ENCODE measurements at regions not wholly inside any gene's neighbourhood (a gene's known extent, or its start where the extent isn't known, plus 50 kb on each side); places are given as distances from the start of the nearest gene placed in this dataset.

DNA sequence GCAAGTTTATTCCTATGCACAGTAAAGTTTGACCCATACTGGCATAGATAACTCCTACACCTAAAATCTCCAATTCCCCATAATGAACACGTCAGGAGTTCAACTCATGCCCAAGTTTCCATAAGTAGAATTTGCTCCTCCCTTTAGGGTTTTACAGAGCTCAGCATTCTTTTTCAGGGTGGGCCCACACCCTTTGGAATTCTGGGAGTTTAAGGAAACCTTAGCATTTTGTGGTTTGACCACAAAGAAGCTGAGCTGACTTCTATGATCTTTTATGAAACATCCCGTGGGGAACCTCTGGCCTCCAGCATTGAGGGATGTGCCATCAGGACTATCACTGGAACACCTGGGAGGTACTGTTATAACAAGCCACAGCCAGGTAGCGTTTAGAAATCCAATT lies 220.6 kb upstream of the MAP3K1 start:
- DNase-seq (ENCODE audit: low read depth in 1 of 2, low spot score in 1 of 2), result no peak

DNA sequence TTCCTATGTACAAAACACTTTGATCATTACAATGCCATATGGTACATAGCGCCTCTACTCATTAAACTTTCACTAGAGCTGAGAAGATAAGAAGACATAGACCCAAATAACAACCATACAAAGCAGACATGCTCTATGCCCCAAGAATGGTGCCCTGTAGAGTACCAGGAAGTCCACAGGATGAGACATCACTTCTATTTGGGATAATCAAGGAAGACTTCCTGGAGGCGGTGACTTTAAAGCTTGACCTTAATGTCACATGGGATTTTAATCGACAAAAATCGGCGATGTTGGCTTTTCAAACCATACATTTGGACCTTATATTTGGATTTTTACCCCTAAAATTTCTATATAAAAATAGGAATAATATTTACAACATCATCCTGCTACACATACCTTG lies 224.3 kb upstream of the MAP3K1 start:
- DNase-seq (ENCODE audit: low read depth in 1 of 2, low spot score in 1 of 2), result no peak

DNA sequence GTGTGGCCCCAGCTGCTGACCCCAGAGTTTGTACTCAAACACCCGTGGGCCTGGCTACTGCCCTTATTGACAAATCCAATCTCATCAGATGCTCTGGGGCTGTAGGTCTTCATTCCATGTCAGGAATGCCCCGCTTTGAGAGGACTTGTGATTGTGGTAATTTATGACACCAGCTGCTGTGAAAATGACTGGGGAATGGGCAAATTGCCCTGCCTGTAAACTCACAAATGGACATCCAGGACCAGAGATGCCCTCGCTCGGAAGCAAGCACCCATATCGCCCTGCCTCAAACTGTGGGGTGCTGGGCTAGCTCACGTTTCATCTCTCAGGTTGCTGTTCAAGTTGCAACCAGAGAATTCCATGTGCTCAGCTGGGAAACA lies 225.9 kb upstream of the MAP3K1 start:
- no peak for DNase-seq (ENCODE audit: low read depth in 1 of 2, low spot score in 1 of 2)

DNA sequence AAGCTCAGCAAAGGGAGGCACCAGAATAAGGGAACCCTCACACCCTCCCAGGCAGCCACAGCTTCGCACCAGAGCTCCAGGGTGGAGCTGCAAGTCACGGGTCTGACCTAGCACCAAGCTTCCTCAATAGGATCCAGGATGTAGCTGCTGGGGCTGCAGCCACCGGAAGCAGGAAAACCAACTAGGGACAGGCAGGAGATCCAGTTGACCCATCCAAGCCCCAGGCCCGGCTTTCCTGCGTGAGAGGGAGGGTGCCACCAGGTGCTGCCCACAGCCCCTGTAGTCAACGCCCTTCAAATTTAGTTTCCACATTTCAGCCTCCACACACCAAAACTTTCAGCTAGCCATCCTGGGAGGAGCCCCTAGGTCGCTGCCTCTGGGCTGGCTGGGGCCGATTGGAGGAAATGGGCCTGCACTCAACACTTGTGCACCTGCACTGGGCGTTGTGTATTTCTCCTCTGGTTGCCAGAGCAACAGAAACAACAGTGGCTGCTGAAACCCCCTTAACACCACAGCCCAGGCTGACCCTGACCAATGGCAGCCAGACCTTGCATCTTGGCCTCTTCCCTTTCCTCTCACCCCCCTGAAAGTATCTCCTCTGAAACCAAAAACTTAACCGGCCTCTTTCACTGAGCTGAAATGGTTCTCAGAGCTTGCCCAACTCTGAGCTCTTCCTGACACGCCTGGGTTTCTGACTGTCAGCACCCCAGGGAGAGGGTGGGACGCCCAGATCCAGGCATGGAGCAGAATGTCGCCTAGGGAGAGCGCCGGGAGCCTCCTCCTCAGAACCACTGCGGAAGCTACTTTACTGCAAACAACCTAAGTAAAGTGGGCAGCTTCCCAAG lies 226.5 kb upstream of the MAP3K1 start:
- peak in 1 of 2 donors; percentile 34 for DNase-seq (ENCODE audit: low read depth in 1 of 2, low spot score in 1 of 2)

DNA sequence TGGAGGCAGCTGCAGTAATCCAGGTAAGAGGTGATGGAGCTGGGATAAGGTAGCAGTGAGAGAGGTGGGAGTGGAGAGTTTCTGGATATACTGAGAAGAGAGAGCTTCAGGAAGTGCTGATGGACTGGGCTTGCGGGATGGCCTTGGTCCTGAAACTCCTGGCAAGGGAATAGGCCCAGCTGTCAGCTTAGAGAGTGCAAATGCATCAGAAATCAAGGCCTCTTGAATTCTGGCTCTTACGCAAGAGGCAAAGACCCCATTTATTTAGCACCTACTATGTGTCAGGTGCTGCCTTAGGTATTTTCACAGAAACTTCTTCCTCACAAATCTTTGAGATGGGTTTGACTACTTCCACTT lies 227.2 kb upstream of the MAP3K1 start:
- no peak for DNase-seq (ENCODE audit: low read depth in 1 of 2, low spot score in 1 of 2)

DNA sequence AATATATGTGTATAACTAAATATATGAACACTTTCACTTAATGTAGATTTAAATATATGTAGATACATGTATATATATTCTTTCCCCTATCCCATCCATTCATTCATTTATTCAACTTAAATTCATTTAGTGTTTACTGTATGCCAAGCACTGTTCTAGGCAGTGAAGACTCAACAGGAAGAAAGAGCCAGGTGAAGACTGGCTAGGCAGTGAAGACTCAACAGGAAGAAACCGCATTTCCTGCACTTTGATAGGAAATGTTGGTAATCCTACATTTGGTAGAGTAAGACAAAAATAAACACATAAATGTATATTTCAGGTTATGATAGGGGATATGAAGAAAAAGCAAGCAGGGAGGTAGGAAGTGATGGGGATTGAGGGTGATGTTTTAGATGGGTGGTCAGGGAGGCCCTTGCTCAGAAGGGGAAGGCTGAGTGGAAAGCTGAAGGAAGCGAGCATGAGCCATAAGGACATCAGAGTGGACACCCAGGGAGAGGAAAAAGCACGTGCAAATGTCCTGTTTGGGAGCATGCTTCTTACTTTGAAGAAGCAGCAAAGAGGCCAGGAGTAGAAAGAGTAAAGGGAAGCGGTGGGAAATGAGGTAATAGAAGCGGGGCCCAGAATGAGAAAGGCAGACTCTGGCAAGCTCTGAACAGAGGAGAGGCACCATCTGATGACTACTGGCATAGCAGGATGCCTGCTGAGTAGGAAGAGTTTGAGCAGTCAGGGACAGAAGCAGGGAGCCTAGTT lies 227.8 kb upstream of the MAP3K1 start:
- no peak for DNase-seq (ENCODE audit: low read depth in 1 of 2, low spot score in 1 of 2)

DNA sequence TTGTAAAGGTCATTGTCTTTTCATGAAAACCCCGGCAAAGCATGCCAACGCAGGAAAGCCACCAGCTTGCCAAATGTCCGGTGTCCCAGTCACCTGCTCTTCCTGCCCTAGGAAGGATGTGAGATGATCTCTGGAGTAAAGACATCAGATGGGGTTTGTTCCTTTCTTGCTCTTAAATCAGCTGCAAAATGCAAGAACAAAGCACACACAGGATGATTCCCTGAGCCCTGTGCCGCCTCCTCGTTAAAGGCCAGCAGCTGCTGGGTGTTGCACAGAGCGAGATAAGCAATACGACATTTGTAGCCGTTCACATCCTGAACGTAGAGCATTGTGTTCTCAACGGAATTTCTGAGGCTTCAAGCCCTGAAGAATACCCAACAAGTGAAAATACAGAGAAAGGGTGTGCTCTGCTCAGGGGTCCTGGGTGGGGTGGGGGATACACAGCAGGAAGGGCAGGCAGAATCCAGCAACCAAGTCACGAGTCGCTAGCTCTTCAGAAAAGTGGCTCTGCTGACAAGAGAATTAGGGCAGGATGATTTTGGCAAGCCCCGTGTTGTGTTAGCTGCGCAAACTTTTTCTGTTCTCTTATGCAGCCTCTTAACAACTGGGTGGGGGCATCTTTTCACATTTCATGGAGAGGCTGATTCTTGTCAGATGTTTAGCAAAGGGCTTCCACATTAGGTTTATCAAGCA lies 229.2 kb upstream of the MAP3K1 start:
- DNase-seq (ENCODE audit: low read depth in 1 of 2, low spot score in 1 of 2), result no peak

DNA sequence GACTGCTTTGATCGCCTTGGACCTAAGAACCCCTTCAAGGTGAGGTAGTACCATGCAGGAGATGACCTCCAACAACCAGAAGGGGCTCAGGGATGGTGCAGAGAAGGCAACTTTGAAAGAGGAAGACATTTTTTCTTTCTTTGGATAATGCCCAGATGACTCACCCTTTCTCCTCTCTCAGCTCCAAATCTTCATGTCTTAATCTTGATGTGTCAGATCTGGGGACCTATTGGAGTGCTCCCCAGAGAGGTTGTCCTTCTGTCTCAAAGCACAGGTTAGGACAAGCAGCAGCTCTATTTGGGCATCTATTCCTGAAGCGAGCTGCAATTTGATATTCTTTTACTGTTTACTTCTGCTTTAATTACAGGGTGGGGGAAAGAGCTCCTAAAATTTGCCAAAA lies 229.9 kb upstream of the MAP3K1 start:
- no peak for DNase-seq (ENCODE audit: low read depth in 1 of 2, low spot score in 1 of 2)

DNA sequence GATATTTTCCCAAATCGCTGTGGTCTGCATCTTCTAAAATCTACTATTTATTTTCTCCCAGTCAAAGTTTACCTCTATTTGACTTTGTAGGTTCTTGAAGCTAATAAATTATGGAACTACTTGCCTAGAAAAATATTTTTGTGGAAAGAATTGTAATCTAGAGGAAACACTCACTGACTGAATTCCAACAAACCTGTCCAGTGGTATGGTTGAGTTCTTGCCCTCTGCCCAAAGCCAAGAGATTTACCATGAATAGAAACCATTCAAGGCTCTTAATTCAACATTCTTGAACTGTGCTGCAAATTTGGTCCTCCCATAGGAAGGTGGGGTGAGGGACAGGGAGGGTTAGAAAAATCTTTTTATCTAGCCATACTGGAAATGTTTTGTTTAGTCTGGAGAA lies 233.9 kb upstream of the MAP3K1 start:
- no peak for DNase-seq (ENCODE audit: low read depth in 1 of 2, low spot score in 1 of 2)

DNA sequence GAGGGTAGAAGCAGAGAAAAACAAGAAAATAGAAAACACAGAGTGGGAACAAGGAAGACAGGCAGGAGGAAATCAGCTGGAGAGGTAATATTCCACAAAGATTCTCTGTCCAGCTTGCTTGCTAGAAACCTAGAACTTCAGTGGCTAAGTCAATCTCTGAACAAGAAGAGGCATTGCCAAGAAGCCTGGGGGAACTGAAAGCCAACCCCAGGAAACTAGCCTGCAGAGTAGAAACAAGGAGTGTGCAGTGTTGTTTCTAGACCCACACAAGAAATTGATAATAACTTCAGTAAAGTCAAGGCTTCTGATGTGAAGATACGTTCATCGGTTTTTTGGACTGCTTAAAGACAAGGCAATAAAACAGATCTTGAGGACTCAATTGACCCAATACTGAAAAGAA lies 234.5 kb upstream of the MAP3K1 start:
- no peak for DNase-seq (ENCODE audit: low read depth in 1 of 2, low spot score in 1 of 2)

DNA sequence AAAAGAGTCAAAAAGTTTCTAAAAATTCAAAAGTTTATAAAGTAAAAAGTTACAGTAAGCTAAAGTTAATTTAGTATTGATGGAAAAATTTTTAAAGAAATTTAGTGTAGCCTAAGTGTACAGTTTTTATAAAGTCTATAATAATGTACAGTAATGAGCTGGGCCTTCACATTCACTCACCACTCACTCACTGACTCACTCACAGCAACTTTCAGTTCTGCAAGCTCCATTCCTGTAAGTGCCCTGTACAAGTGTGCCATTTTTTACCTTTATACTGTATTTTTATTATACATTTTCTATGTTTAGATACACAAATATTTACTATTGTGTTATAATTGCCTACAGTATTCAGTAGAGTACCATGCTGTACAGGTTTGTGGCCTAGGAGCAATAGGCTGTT lies 239.5 kb upstream of the MAP3K1 start:
- no peak for DNase-seq (ENCODE audit: low read depth in 1 of 2, low spot score in 1 of 2)

DNA sequence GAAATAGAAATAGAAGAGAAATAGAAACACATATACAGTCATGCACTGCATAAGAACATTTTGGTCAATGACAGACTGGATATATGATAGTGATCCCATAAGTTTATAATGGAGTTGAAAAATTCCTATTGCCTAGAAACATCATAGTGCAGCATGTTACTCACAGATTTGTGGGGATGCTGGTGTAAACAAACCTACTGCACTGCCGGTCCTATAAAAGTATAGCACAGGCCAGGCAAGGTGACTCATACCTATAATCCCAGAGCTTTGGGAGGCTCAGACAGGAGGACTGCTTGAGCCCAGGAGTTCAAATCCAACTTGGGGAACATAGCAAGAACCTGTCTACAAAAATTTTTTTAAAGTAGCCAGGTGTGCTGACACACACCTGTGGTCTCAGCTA lies 240.6 kb upstream of the MAP3K1 start:
- no peak for DNase-seq (ENCODE audit: low read depth in 1 of 2, low spot score in 1 of 2)

DNA sequence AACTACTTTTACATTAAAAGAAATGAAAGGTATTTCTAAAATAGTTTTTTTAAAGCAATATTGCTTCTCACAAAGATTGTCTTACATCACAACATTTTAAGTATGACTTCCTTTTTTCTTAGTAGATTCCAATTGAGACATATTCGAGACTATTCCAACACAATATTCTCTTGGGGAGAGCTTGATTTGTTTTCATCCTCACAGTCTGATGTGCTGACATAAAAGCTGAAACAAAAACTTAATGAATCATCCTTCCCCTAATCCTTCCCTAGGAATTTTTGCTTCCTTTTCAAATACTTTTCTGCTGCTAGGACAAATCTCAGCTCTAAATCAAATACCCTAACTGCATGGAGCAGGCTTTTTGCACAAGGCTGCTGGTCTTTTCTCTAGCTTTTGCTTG lies 245.8 kb upstream of the MAP3K1 start:
- DNase-seq (ENCODE audit: low read depth in 1 of 2, low spot score in 1 of 2), result no peak

DNA sequence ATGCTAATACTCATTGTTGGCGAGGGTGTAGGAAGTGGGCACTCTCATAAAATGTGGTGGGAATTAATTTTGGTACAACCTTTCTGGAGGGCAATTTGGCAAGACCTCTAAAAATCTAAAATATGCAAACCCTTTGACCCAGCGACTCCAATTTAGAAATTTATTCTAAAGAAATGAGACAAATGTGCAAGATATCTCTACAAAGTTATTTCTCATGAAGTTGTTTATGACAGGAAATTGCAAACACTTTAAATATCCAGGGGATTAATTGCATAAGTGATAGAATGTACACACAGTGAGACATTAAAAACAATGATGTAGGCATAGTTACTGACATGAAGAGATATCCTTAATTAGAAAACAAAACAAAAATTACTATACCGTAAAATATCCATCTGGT lies 246.3 kb upstream of the MAP3K1 start:
- DNase-seq (ENCODE audit: low read depth in 1 of 2, low spot score in 1 of 2), result no peak

DNA sequence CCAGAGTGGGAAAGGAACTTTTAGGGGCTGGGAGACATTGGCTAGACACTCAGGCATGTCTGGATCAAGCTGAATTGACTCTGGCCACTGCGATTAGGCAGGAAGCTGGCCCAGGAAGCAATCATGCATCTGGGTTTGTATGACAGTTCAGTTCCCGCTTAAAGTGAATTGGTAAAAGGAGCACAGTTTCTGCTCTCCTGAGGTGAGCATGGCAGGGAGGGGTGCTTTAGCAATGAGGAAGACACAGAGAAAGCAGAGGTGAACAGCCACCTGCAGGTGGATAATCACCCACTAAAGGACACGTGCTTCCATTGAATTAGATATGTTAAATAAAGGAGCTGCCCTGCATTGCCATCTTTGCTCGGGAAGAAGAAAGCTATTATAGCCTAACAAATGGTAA lies 248.1 kb upstream of the MAP3K1 start:
- no peak for DNase-seq (ENCODE audit: low read depth in 1 of 2, low spot score in 1 of 2)

DNA sequence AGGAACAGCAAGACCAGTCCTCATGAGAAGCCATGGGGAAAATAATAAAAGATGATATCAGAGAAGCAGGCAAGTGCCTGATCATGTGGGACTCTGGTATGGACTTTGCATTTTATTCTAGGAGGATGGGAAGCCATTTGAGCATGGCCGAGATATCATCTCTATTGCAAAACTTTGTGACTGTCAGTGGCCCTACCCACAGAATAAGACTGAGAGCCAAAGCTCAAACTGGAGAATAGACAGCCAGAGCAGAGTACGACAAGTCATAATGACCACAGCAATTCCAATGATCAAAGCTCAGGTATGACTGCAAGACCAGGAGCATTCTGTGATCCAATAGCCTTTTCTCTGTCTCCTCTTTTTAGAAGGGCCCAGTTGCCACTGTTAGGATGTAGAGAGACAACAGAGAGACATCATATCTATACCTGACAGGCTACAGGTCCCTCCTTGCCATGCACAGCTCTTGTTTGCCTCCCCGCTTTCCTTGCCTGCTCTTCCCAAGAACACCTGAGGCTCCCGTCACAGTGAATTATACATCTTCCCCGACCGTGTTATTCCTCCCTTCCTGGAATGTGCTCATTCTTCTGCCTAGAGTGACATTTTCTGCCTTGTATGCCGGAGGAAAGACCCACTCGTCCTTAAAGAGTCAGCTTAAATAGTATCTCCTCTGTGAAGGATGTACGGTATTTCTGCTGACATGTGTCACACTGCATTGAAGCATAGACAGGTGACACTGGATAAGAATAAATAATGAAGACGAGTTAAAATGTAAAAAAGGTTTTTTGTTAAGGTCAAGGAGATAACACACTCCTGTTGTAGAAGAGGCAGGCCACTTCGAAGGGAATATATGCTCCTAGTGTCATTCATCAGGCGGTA lies 248.7 kb upstream of the MAP3K1 start:
- DNase-seq (ENCODE audit: low read depth in 1 of 2, low spot score in 1 of 2), result no peak

DNA sequence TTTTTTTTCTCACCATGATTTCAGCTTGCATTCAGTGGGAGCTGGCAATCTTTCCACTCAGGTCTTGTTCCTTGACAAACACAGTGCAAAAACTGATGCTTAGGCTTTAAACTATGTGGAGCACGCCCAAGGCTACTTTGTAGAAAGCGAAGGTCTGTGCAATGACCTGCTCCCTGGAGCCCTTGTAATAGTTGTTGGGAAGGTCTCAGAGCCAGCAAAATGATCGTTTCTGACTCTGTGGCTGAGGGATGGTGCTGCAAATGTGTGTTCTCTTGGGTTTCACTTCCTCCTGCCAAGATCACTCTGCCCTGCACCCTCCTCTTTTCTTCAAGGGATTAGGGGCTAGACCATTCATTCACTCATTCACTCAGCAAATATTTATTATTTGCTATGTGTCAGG lies 249.7 kb upstream of the MAP3K1 start:
- no peak for DNase-seq (ENCODE audit: low read depth in 1 of 2, low spot score in 1 of 2)

DNA sequence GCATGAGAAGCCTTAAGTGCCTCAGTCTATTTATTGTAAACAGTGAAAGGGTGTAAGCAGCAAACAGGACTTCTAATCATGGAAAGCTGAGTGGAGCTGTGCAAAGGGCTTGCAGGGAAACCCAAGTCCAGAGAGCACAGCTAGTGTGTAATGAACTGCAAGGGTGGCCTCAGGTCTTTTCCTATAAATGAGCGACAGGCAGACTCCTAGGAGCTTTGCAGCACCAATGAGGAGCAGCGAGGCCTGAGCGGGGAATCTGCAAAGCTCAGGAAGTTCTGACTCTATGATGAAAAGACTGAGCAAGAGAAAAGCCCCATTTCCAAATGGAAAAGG lies 250.1 kb upstream of the MAP3K1 start:
- DNase-seq (ENCODE audit: low read depth in 1 of 2, low spot score in 1 of 2), result no peak

DNA sequence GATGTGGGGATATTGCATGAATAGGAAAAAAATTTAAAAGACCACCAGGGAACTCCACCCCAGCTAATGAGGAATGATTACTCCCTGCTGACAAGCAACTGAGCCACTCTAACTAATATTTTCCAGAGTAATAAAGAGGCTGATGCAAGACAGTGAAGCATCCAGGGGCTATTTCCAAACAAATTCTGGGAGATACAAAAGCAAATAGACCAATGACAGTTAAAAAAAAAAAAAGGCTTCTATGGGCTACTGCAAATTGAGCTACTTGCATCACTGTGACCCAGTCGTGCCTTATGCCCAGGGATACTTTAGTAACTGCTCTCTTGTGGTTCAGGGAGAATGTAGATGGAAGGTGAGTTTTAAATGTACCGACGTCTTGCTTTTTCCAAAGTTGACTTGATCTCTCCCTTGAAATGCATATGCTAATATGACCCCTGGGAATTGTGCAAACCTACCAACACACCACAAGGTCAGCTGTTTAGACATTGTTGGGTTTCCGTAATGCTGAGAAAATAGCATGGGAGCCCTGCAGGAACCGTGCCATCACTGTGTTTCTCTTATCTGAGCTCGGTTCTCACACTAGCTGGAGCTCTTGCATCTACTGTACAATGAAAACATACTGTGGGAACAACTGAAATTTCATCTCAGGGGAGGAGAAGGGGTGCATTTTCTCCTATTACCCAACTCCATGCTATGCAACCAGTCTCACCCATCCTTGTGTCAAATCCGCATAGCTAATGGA lies 250.6 kb upstream of the MAP3K1 start:
- DNase-seq (ENCODE audit: low read depth in 1 of 2, low spot score in 1 of 2), result no peak

DNA sequence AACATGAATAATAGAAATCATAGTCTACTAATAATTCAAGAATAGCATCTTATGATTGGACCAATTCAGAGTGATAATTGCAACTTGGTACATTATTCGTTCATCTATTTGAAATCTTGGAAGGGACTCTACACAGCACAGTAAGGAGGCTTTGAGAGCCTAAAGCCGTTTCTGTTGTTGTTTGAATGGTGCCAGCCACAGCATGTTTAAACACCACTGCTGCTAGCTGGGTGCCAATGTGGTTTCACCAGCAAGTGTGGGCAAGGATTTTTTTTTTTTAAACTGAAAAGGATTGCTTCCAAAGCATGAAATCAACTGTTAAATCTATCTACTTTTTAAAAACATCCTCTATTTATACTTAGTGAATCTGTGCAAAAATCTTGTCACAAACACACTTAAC lies 253.9 kb upstream of the MAP3K1 start:
- no peak for DNase-seq (ENCODE audit: low read depth in 1 of 2, low spot score in 1 of 2)

Data from stimulated activated CD4-positive, alpha-beta T cell treated with anti-CD3 and anti-CD28 coated beads, Interleukin-15, amount 100 ng/mL, for 1 hour (primary cell).